IPS-20b (cell line): ENCODE measurements at regions not wholly inside any gene's neighbourhood (a gene's known extent, or its start where the extent isn't known, plus 50 kb on each side); places are given as distances from the start of the nearest gene placed in this dataset.

Source experiments
- H3K27ac ChIP-seq: one replicate; pipeline ENCODE4 v1.5.1; 2013; ENCODE audit warnings: low read length
- H3K27me3 ChIP-seq: 2 replicates; pipeline ENCODE4 v1.6.1; 2013; ENCODE audit warnings: mild to moderate bottlenecking, low read length, inconsistent platforms; ENCODE audit not compliant: insufficient read depth
- H3K36me3 ChIP-seq: 2 replicates; pipeline ENCODE4 v1.6.1; 2013; ENCODE audit warnings: low read depth, mild to moderate bottlenecking, inconsistent platforms, low read length, moderate library complexity; ENCODE audit not compliant: insufficient read depth
- H3K4me1 ChIP-seq: 2 replicates; pipeline ENCODE4 v1.6.1; 2013; ENCODE audit warnings: mild to moderate bottlenecking, control low read depth, inconsistent platforms, low read length, moderate library complexity; ENCODE audit not compliant: insufficient read depth
- H3K4me3 ChIP-seq: 2 replicates; pipeline ENCODE4 v1.5.1; 2013; ENCODE audit warnings: mild to moderate bottlenecking, low read length, inconsistent platforms
- H3K9ac ChIP-seq: 2 replicates; pipeline ENCODE4 v1.6.1; 2013; ENCODE audit warnings: low read depth, mild to moderate bottlenecking, inconsistent platforms, low read length, moderate library complexity
- H3K9me3 ChIP-seq: 2 replicates; pipeline ENCODE4 v1.6.1; 2013; ENCODE audit warnings: mild to moderate bottlenecking, low read depth, low read length, inconsistent platforms; ENCODE audit not compliant: insufficient read depth

- H3K27me3 ChIP-seq = no peaks in the 10 kb centered on the region
- H3K4me1 ChIP-seq = no peaks in the 10 kb centered on the region
- no peaks in the 10 kb centered on the region for H3K9me3 ChIP-seq
- no peaks in the 10 kb centered on the region for H3K36me3 ChIP-seq
- H3K4me3 ChIP-seq = no peak overlapping the region
- H3K9ac ChIP-seq = no peak overlapping the region
- no peak overlapping the region for H3K27ac ChIP-seq
Observed at GRCh38 chr13:108534728-108535127, 94.7 kb upstream of the MYO16 start.

- Histone ChIP-seq H3K4me3 (no peak overlapping the region), H3K27ac (no peak overlapping the region), H3K4me1 (no peaks in the 10 kb centered on the region), H3K9me3 (no peaks in the 10 kb centered on the region), H3K36me3 (no peaks in the 10 kb centered on the region), H3K27me3 (no peaks in the 10 kb centered on the region), H3K9ac (no peak overlapping the region)
Observed at GRCh38 chr13:108549934-108550333, 79.5 kb upstream of the MYO16 start.

GRCh38 chr13:108551674-108552073, 77.7 kb upstream of the MYO16 start:
- Histone ChIP-seq H3K4me3 (no peak overlapping the region), H3K9ac (no peak overlapping the region), H3K4me1 (no peaks in the 10 kb centered on the region), H3K27ac (no peak overlapping the region), H3K9me3 (no peaks in the 10 kb centered on the region), H3K36me3 (no peaks in the 10 kb centered on the region), H3K27me3 (no peaks in the 10 kb centered on the region)

- Histone ChIP-seq H3K9ac (no peak overlapping the region), H3K9me3 (no peaks in the 10 kb centered on the region), H3K4me3 (no peak overlapping the region), H3K27ac (no peak overlapping the region), H3K36me3 (no peaks in the 10 kb centered on the region), H3K4me1 (no peaks in the 10 kb centered on the region), H3K27me3 (no peaks in the 10 kb centered on the region)
Observed at GRCh38 chr13:108558489-108558888, 70.9 kb upstream of the MYO16 start.

- Histone ChIP-seq H3K36me3 (no peaks in the 10 kb centered on the region), H3K27ac (no peak overlapping the region), H3K4me3 (no peak overlapping the region), H3K9ac (no peak overlapping the region), H3K27me3 (no peaks in the 10 kb centered on the region), H3K4me1 (no peaks in the 10 kb centered on the region), H3K9me3 (no peaks in the 10 kb centered on the region)
Observed at GRCh38 chr13:108560093-108560492, 69.3 kb upstream of the MYO16 start.

- H3K4me1 ChIP-seq = no peaks in the 10 kb centered on the region
- no peaks in the 10 kb centered on the region for H3K9me3 ChIP-seq
- H3K36me3 ChIP-seq = no peaks in the 10 kb centered on the region
- H3K9ac ChIP-seq = no peak overlapping the region
- no peaks in the 10 kb centered on the region for H3K27me3 ChIP-seq
- no peak overlapping the region for H3K27ac ChIP-seq
- H3K4me3 ChIP-seq = no peak overlapping the region
Observed at GRCh38 chr13:108561149-108561548, 68.3 kb upstream of the MYO16 start.

- H3K9ac ChIP-seq = no peak overlapping the region
- H3K36me3 ChIP-seq = no peaks in the 10 kb centered on the region
- H3K27ac ChIP-seq = no peak overlapping the region
- no peak overlapping the region for H3K4me3 ChIP-seq
- no peaks in the 10 kb centered on the region for H3K27me3 ChIP-seq
- no peaks in the 10 kb centered on the region for H3K4me1 ChIP-seq
- H3K9me3 ChIP-seq = no peaks in the 10 kb centered on the region
Observed at GRCh38 chr13:108566413-108567170, 62.8 kb upstream of the MYO16 start.

- H3K36me3 ChIP-seq = no peaks in the 10 kb centered on the region
- no peak overlapping the region for H3K27ac ChIP-seq
- H3K4me1 ChIP-seq = no peaks in the 10 kb centered on the region
- no peaks in the 10 kb centered on the region for H3K27me3 ChIP-seq
- no peak overlapping the region for H3K4me3 ChIP-seq
- H3K9ac ChIP-seq = no peak overlapping the region
- H3K9me3 ChIP-seq = no peaks in the 10 kb centered on the region
Observed at GRCh38 chr13:108572782-108573211, 56.6 kb upstream of the MYO16 start.

GRCh38 chr13:108573455-108573854, 56.0 kb upstream of the MYO16 start:
- Histone ChIP-seq H3K27ac (no peak overlapping the region), H3K9me3 (no peaks in the 10 kb centered on the region), H3K4me1 (no peaks in the 10 kb centered on the region), H3K9ac (no peak overlapping the region), H3K4me3 (no peak overlapping the region), H3K27me3 (no peaks in the 10 kb centered on the region), H3K36me3 (no peaks in the 10 kb centered on the region)

GRCh38 chr13:108574856-108575255, 54.6 kb upstream of the MYO16 start:
- no peak overlapping the region for H3K4me3 ChIP-seq
- H3K36me3 ChIP-seq = no peaks in the 10 kb centered on the region
- H3K9me3 ChIP-seq = no peaks in the 10 kb centered on the region

GRCh38 chr13:108575430-108575829, 54.0 kb upstream of the MYO16 start:
- Histone ChIP-seq H3K36me3 (no peaks in the 10 kb centered on the region), H3K27ac (no peak overlapping the region), H3K4me3 (no peak overlapping the region), H3K9ac (no peak overlapping the region), H3K4me1 (no peaks in the 10 kb centered on the region), H3K27me3 (no peaks in the 10 kb centered on the region), H3K9me3 (no peaks in the 10 kb centered on the region)

More at GRCh38 chr13:108574856-108575255, 54.6 kb upstream of the MYO16 start:
- H3K27ac ChIP-seq = no peak overlapping the region
- no peak overlapping the region for H3K9ac ChIP-seq
- no peaks in the 10 kb centered on the region for H3K4me1 ChIP-seq
- no peaks in the 10 kb centered on the region for H3K27me3 ChIP-seq
